ENCODE measurements at regions not wholly inside any gene's neighbourhood (a gene's known extent, or its start where the extent isn't known, plus 50 kb on each side); places are given as distances from the start of the nearest gene placed in this dataset.

DNA sequence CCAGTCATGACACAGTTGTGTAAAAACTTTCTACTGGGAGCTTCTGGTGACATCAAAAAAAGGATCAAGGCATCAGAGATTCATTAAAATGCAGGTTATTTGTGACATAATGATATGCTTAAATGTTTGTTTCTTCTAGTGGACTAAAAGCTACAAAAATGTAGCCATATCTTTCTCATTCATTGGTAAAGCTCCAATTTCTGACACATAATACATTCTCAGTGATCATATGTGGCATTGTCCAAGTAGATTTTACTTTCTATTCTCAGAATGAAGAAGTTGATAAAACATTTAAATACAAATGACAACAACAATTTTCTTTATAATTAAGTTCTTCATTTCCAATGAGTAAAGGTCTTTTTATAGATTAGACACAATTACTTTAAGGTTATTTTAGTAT is 71.0 kb upstream of the ARHGEF26 start:
- in situ Hi-C loops (cut with HindIII; ENCODE audit: low pct_unique_long_range_greater_than_20kb, low sequenced_read_pairs), result no loop called here
- DNase-seq (ENCODE audit: low read depth in 1 of 2, low spot score in 1 of 2), result no peak
- TF ChIP-seq JUND (IDR thresholded peaks at IDR 0.05; ENCODE audit: low read depth), result no peak

- in situ Hi-C loops (cut with HindIII; ENCODE audit: low pct_unique_long_range_greater_than_20kb, low sequenced_read_pairs), result no loop called here
- DNase-seq (ENCODE audit: low read depth in 1 of 2, low spot score in 1 of 2), result no peak
- no peak for TF ChIP-seq JUND (IDR thresholded peaks at IDR 0.05; ENCODE audit: low read depth)
Observed at GRCh38 chr3:154050766-154051165, 70.4 kb upstream of the ARHGEF26 start.

- TF ChIP-seq JUND (IDR thresholded peaks at IDR 0.05; ENCODE audit: low read depth), result peak; percentile 89
- in situ Hi-C loops (cut with HindIII; ENCODE audit: low pct_unique_long_range_greater_than_20kb, low sequenced_read_pairs), result no loop called here
Observed at GRCh38 chr3:154059833-154060232, 61.4 kb upstream of the ARHGEF26 start.

GRCh38 chr3:154060238-154061000 is 60.8 kb upstream of the ARHGEF26 start:
- no peak for TF ChIP-seq JUND (IDR thresholded peaks at IDR 0.05; ENCODE audit: low read depth)
- in situ Hi-C loops (cut with HindIII; ENCODE audit: low pct_unique_long_range_greater_than_20kb, low sequenced_read_pairs), result no loop called here
- peak in 1 of 2 experiments; percentile 22 for DNase-seq (ENCODE audit: low read depth in 1 of 2, low spot score in 1 of 2)

More at GRCh38 chr3:154059833-154060232, 61.4 kb upstream of the ARHGEF26 start:
- DNase-seq (ENCODE audit: low read depth in 1 of 2, low spot score in 1 of 2), result peak; percentile 56 to 98

- in situ Hi-C loops (cut with HindIII; ENCODE audit: low pct_unique_long_range_greater_than_20kb, low sequenced_read_pairs), result no loop called here
- no peak for TF ChIP-seq JUND (IDR thresholded peaks at IDR 0.05; ENCODE audit: low read depth)
- DNase-seq (ENCODE audit: low read depth in 1 of 2, low spot score in 1 of 2), result no peak
Observed at GRCh38 chr3:154061001-154061370, 60.2 kb upstream of the ARHGEF26 start.

- peak in 1 of 2 experiments; percentile 30 for DNase-seq (ENCODE audit: low read depth in 1 of 2, low spot score in 1 of 2)
- no peak for TF ChIP-seq JUND (IDR thresholded peaks at IDR 0.05; ENCODE audit: low read depth)
- in situ Hi-C loops (cut with HindIII; ENCODE audit: low pct_unique_long_range_greater_than_20kb, low sequenced_read_pairs), result no loop called here
Observed at GRCh38 chr3:154062513-154062912, 58.7 kb upstream of the ARHGEF26 start.

GRCh38 chr3:154071146-154071545 is 50.0 kb upstream of the ARHGEF26 start:
- no peak for TF ChIP-seq JUND (IDR thresholded peaks at IDR 0.05; ENCODE audit: low read depth)
- no peak for DNase-seq (ENCODE audit: low read depth in 1 of 2, low spot score in 1 of 2)
- in situ Hi-C loops (cut with HindIII; ENCODE audit: low pct_unique_long_range_greater_than_20kb, low sequenced_read_pairs), result no loop called here

All from T47D (cell line).